ENCODE measurements at regions not wholly inside any gene's neighbourhood (a gene's known extent, or its start where the extent isn't known, plus 50 kb on each side); places are given as distances from the start of the nearest gene placed in this dataset.

GRCh38 chr6:18675881-18676280 is 288.7 kb downstream of the RNF144B start:
- DNase-seq = no peak

- no peak for DNase-seq
Observed at GRCh38 chr6:18676548-18676947, 289.4 kb downstream of the RNF144B start.

DNA sequence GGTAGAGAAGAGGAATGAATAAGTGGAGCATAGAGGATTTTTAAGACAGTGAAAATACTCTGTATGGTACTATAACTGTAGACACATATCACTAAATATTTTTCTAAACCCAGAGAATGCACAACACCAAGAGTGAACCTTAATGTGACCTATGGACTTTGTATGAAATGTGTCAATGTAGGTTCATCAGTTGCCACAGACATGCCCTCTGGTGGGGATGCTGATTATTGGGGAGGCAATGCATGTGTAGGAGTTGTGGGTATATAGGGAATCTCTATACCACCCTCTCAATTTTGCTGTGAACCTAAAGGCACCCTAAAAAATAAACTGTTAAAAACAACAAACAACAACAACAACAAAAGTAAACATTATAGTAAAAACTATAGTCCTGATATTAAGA is 293.7 kb downstream of the RNF144B start:
- no peak for DNase-seq

DNA sequence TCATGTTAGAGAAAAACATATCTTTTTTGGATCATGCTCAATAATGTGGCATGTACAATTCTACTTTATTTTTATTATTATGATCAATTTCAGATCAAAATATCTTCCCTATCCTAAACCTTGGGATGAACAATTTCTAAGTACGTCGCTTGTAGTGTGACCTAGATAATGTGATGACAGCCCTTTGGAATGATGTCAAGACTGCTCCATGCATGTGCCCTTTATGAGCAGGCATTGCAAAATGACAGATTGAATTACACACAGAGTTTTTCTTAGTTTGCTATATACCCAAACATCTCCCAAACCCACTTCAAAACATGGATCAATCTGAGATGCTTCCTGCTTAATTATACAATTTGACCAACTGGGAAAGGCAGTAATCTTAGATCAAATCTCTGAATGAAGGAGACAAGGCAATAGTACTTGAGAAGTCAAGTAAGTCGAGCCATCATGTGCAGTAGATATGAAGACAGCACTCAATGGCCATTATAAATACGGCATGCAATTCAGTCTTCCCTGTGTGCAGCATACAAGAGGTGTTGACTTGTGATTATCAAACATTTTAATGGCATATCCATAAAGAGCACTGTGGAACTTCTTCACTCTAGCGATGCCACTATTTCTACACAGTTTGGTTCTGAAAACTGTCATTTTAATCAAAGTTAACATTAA is 294.8 kb downstream of the RNF144B start:
- no peak for DNase-seq

GRCh38 chr6:18684343-18684742 is 297.2 kb downstream of the RNF144B start:
- no peak for DNase-seq

DNA sequence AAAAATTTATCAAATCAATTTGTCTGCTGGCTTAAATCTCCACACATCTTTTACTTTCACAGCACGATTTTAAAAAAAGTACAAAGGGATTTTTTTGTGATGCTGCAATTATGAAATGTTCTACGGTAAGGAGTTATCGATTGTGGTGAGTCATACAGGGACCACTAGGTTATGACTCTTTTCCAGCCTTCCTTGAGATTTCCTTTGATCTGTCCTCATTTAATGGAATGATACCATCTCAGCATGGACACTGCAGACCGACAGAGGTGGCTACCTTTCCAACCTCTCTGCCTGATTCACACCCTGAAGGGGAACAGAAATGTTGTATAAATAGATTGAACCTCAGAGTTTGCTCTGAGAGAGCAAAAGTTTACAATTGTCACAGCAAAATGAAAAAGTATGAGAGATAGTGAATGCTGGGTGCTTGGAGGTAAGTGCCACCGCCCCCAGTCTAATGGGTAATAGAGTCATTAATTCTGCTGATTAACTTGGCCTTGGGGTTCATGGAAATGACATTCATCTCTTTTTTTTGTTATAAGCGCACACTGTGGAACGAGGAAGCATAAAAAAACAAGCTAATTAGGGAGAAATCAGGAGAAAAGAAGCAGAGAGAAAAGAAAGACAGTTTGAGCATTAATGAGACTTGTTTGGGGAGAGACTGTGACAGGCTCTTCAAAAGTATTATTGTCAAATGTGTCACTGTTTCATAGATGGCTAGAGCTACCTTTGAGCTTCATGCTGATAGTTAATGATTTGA is 306.0 kb downstream of the RNF144B start:
- no peak for DNase-seq

GRCh38 chr6:18693881-18694280 is 306.7 kb downstream of the RNF144B start:
- no peak for DNase-seq

- DNase-seq = no peak
Observed at GRCh38 chr6:18703546-18703945, 316.4 kb downstream of the RNF144B start.

DNA sequence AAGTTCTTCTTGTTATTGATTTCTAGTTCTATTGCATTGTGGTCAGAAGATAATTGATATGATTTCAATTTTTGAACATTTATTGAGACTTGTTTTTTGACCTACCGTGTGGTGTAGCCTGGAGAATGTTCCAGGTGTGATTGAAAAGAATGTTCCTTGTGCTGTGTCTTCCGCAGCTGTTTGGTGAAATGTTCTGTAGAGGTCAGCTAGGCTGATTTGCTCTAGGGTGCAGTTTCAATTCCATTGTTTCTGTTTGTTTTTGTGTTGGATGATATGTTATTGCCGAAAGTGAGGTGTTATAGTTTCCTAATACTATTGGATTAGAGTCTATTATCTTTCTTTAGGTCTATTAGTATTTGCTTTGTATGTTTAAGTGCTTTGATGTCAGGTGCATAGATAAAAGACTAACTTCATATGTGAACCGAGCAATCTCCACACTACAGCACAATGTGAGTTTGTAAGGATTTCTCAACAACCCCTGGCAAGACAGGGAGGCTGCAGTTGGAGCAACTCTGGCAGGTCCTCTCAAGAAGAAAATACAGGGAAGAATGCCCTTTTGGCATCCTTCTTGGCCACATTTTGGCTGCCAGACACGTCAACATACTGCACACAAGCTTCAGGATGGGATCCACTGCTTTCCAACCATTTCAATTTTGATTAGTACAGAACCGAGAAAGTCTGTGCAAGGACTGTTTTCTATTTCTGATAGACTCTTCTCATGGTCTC is 320.7 kb downstream of the RNF144B start:
- no peak for DNase-seq

- no peak for DNase-seq
Observed at GRCh38 chr6:18712595-18712994, 325.4 kb downstream of the RNF144B start.

GRCh38 chr6:18720075-18720474 is 332.9 kb downstream of the RNF144B start:
- DNase-seq = no peak

- DNase-seq = no peak
Observed at GRCh38 chr6:18724056-18724455, 336.9 kb downstream of the RNF144B start.

- no peak for DNase-seq
Observed at GRCh38 chr6:18725449-18725848, 338.3 kb downstream of the RNF144B start.

DNA sequence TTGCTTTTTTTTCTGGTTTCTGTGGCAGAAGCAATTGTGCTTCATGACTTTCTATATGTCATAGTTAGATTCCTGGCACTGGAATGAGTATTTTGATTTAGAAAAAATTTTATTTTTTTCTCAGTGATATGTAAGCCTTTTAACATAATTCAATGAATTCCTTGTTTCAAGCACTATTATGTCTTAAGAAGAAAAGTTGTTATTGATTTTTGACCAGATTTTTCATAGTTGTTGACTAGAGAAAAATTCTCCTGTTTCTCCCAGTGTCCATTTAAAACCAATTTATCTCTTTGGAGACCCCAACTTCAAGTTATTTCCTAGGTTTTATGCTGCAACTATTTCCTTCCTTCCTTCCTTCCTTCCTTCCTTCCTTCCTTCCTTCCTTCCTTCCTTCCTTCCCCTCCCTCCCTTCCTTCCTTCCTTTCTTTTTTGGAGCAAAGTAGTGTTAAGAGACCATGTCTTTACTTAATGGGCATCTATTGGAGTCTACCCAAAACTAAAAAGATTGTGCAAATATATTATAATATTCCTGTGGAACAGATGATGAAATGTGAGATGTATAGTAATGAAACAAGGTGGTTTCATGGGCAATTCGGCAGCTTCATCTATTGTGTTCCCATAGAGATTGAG is 346.9 kb downstream of the RNF144B start:
- DNase-seq = no peak

GRCh38 chr6:18741741-18742140 is 354.6 kb downstream of the RNF144B start:
- DNase-seq = no peak

GRCh38 chr6:18742406-18742805 is 355.3 kb downstream of the RNF144B start:
- DNase-seq = no peak

DNA sequence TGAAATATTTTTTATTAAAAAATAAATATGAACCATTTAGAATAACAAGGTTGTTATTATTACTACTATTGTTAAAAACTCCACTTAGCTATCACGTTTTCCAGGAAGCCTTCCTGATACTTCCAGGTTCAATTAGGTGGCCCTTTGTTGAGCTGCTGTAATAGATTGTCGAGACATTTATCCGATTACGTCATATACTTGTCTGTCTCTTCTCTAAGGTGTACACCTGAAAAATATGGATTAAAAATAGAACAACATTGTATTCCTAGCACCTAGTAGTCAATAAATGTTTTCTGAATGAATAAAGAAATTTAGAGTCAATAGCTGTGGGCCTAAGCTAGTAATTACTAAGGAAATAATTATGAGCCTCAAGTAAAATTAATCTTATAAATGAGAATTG is 359.6 kb downstream of the RNF144B start:
- DNase-seq = no peak

DNA sequence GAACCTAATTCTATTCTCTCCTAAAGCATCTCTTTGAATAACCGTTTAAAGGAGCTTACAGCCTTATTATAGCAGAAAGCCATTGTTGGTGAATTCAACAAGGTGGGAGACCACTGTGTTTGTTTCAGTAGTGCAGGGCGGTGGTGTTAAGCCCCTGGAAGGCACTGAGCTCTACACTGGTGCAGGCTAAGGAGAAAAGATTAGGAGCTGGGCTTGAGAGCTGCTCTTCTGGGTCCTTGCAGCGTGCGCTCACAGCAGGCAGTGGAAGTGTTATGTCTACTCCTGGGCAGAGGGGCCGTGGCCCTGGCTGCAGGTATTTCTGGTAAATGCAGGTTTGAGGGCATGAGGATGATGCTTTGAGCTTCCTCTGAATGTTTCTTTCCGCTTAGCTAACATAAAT is 361.2 kb downstream of the RNF144B start:
- DNase-seq = no peak

GRCh38 chr6:18752278-18753068 is 365.3 kb downstream of the RNF144B start:
- DNase-seq = no peak

- DNase-seq = no peak
Observed at GRCh38 chr6:18753076-18753475, 365.9 kb downstream of the RNF144B start.

GRCh38 chr6:18763086-18763485 is 375.9 kb downstream of the RNF144B start:
- DNase-seq = no peak

DNA sequence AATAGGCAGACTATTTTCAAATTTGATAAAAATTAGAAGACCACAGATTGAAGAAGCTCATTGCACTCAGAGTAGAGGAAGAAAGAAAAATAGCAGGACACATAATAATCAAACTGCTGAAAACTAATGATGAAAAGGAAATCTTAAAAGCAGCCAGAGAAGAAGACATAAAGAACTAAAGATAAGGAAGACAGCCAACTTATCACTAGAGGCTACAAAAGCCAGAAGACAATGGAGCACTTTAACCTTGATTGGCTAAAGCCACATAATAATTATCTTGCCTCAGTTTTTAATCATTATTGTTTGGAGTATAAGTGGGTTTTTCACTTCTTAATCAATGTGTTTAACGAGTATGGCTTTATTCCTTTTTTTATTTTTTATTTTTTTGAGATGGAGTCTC is 397.6 kb downstream of the RNF144B start:
- DNase-seq = no peak
